H1 (cell line): ENCODE measurements at regions not wholly inside any gene's neighbourhood (a gene's known extent, or its start where the extent isn't known, plus 50 kb on each side); places are given as distances from the start of the nearest gene placed in this dataset.

Experiments used
- CEBPB ChIP-seq: IDR thresholded peaks from 2 replicates; pipeline ENCODE4 v1.6.1; 2012; ENCODE audit warnings: low read depth, low read length
- EZH2 ChIP-seq: fragments of 200-600 bp; sonication (generic); IDR thresholded peaks from 2 replicates; pipeline ENCODE4 v1.7.1; 2012; ENCODE audit warnings: low read depth, mild to moderate bottlenecking, moderate library complexity, low read length, inconsistent platforms; ENCODE audit not compliant: severe bottlenecking
- GABPA ChIP-seq: IDR thresholded peaks from 2 replicates; pipeline ENCODE4 v1.6.1; 2011; ENCODE audit warnings: mild to moderate bottlenecking, low read length, moderate library complexity, borderline replicate concordance; ENCODE audit not compliant: insufficient read depth
- POLR2A ChIP-seq, 2 experiments: IDR thresholded peaks; 1 replicate in 1 of 2; 2 replicates in 1 of 2; pipeline ENCODE4 v1.6.1; 2011; ENCODE audit warnings: low read depth in 2 of 2, low read length in 2 of 2, mild to moderate bottlenecking in 2 of 2; ENCODE audit errors: control extremely low read depth in 1 of 2
- RBBP5 ChIP-seq: IDR thresholded peaks from 2 replicates; pipeline ENCODE4 v1.7.1; 2012; ENCODE audit warnings: low read depth, mild to moderate bottlenecking, inconsistent platforms, low read length, moderate library complexity, borderline replicate concordance
- RFX5 ChIP-seq: IDR thresholded peaks from 2 replicates; pipeline ENCODE4 v1.6.1; 2011; ENCODE audit warnings: low read depth, low read length, improper control_type of control experiment, borderline replicate concordance
- SP1 ChIP-seq: IDR thresholded peaks from 2 replicates; pipeline ENCODE4 v1.6.1; 2011; ENCODE audit warnings: low read depth, low read length
- TEAD4 ChIP-seq: IDR thresholded peaks from 2 replicates; pipeline ENCODE4 v1.6.1; 2012; ENCODE audit warnings: low read depth, low read length, inconsistent platforms, mixed read lengths
- YY1 ChIP-seq: IDR thresholded peaks from 2 replicates; pipeline ENCODE4 v1.6.1; 2011; ENCODE audit warnings: low read depth, mild to moderate bottlenecking, low read length
- TF ChIP-seq, protein P1 (sequence below), 3 experiments: IDR thresholded peaks; 1 replicate in 2 of 3; 2 replicates in 1 of 3; pipeline versions ENCODE4 v1.5.1 to v1.6.1; 2011; ENCODE audit warnings: low read length in 3 of 3, mild to moderate bottlenecking in 3 of 3, inconsistent platforms in 2 of 3, low read depth in 1 of 3, moderate library complexity in 1 of 3; ENCODE audit not compliant: insufficient read depth in 1 of 3; ENCODE audit errors: control extremely low read depth in 1 of 3

DNA sequence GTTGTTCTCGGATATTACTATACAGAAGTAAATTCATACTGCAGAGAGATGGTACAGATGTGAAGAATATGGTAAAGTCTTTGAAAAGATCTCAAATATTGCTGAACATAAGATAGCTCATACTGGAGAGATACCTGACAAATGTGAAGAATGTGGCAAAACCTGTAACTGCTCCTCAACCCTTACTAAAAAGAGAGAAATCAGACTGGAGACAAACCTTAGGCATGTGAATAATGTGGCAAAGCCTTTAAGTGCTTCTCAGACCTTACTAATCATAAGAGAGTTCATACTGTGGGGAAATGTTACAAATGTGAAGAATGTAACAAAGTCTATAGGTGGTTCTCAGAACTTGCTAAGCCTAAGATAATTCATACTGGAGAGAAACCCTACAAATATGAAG is 986.0 kb upstream of the TSPY4 start:
- TF ChIP-seq GABPA (no peak), YY1 (no peak), CEBPB (no peak), RBBP5 (no peak), EZH2 (no peak), RFX5 (no peak), TEAD4 (no peak), POLR2A (IDR thresholded peaks at IDR 0.05; ENCODE audit: control extremely low read depth in 1 of 2, low read depth in 2 of 2, low read length in 2 of 2) (no peak), SP1 (no peak)
- TF ChIP-seq, protein P1, sequence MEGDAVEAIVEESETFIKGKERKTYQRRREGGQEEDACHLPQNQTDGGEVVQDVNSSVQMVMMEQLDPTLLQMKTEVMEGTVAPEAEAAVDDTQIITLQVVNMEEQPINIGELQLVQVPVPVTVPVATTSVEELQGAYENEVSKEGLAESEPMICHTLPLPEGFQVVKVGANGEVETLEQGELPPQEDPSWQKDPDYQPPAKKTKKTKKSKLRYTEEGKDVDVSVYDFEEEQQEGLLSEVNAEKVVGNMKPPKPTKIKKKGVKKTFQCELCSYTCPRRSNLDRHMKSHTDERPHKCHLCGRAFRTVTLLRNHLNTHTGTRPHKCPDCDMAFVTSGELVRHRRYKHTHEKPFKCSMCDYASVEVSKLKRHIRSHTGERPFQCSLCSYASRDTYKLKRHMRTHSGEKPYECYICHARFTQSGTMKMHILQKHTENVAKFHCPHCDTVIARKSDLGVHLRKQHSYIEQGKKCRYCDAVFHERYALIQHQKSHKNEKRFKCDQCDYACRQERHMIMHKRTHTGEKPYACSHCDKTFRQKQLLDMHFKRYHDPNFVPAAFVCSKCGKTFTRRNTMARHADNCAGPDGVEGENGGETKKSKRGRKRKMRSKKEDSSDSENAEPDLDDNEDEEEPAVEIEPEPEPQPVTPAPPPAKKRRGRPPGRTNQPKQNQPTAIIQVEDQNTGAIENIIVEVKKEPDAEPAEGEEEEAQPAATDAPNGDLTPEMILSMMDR (IDR thresholded peaks at IDR 0.05; ENCODE audit: control extremely low read depth in 1 of 3, insufficient read depth in 1 of 3, low read depth in 1 of 3, low read length in 3 of 3), result no peak
